Endodermal cell (in vitro differentiated cells): ENCODE measurements at regions not wholly inside any gene's neighbourhood (a gene's known extent, or its start where the extent isn't known, plus 50 kb on each side); places are given as distances from the start of the nearest gene placed in this dataset.

Experiments used
- DNase-seq: peaks from one replicate; pipeline ENCODE4 v3.0.0-alpha.2; 2017
- H3K27ac ChIP-seq: 2 replicates; pipeline ENCODE4 v1.5.1; 2013; ENCODE audit warnings: mild to moderate bottlenecking, low read depth, low read length, moderate library complexity
- H3K27me3 ChIP-seq: 2 replicates; pipeline ENCODE4 v1.6.1; 2013; ENCODE audit warnings: mild to moderate bottlenecking, low read length, moderate library complexity; ENCODE audit not compliant: insufficient read depth, control insufficient read depth, poor library complexity, severe bottlenecking
- H3K36me3 ChIP-seq: 2 replicates; pipeline ENCODE4 v1.7.0; 2013; ENCODE audit warnings: mild to moderate bottlenecking, low read length, moderate library complexity; ENCODE audit not compliant: control insufficient read depth, insufficient read depth
- H3K4me1 ChIP-seq: one replicate; pipeline ENCODE4 v1.7.0; 2013; ENCODE audit warnings: low read length; ENCODE audit not compliant: control insufficient read depth, insufficient read depth
- H3K4me3 ChIP-seq: 2 replicates; pipeline ENCODE4 v1.5.1; 2013; ENCODE audit warnings: mild to moderate bottlenecking, low read length, moderate library complexity
- H3K9ac ChIP-seq: 2 replicates; pipeline ENCODE4 v1.6.1; 2013; ENCODE audit warnings: mild to moderate bottlenecking, low read length, moderate library complexity; ENCODE audit not compliant: poor library complexity, severe bottlenecking; ENCODE audit errors: extremely low read depth
- H3K9me3 ChIP-seq: 2 replicates; pipeline ENCODE4 v1.6.1; 2013; ENCODE audit warnings: mild to moderate bottlenecking, low read length, moderate library complexity; ENCODE audit not compliant: control insufficient read depth
- H3K27ac Mint-ChIP-seq: 2 replicates; pipeline ENCODE4 v1.8.0; 2020; ENCODE audit warnings: mixed read lengths
- H3K27me3 Mint-ChIP-seq: 2 replicates; pipeline ENCODE4 v1.8.0; 2021; ENCODE audit warnings: mild to moderate bottlenecking, mixed read lengths; ENCODE audit not compliant: insufficient read depth
- H3K36me3 Mint-ChIP-seq: 2 replicates; pipeline ENCODE4 v1.8.0; 2020; ENCODE audit warnings: low read depth, mixed read lengths
- H3K4me1 Mint-ChIP-seq: 2 replicates; pipeline ENCODE4 v1.8.0; 2020; ENCODE audit warnings: mixed read lengths
- H3K4me3 Mint-ChIP-seq: 2 replicates; pipeline ENCODE4 v1.8.0; 2020; ENCODE audit warnings: mild to moderate bottlenecking, moderate library complexity, mixed read lengths
- H3K9me3 Mint-ChIP-seq: 2 replicates; pipeline ENCODE4 v1.8.0; 2020; ENCODE audit warnings: mild to moderate bottlenecking, mixed read lengths
- WGBS, 2 experiments: methylation state at CpG; one replicate each; pipeline versions ENCODE4 v1.1.5 to v1.1.7; 2013; ENCODE audit warnings: missing lambda C conversion rate in 2 of 2, mixed read lengths in 1 of 2; ENCODE audit not compliant: insufficient coverage in 1 of 2, insufficient read length in 1 of 2; 5-methylcytosine and 5-hydroxymethylcytosine counted together
- TF ChIP-seq, protein P1 (sequence below): fragments of 200-600 bp; sonication (generic); conservative IDR thresholded peaks from 2 replicates; pipeline ENCODE4 v1.5.0; 2021; ENCODE audit warnings: antibody characterized with exemption, mild to moderate bottlenecking

- H3K27me3 ChIP-seq = no peaks in the 10 kb centered on the region
- no peak overlapping the region for H3K9ac ChIP-seq
- Mint-ChIP-seq H3K4me3 (no peak overlapping the region), H3K9me3 (no peaks in the 10 kb centered on the region), H3K27ac (no peak overlapping the region), H3K27me3 (no peaks in the 10 kb centered on the region), H3K4me1 (peaks cover 7% of the 10 kb centered on the region), H3K36me3 (no peaks in the 10 kb centered on the region)
- DNase-seq = no peak
- peak overlapping the region; percentile 26 for H3K27ac ChIP-seq
- H3K36me3 ChIP-seq = no peaks in the 10 kb centered on the region
- H3K9me3 ChIP-seq = no peaks in the 10 kb centered on the region
- TF ChIP-seq, protein P1, sequence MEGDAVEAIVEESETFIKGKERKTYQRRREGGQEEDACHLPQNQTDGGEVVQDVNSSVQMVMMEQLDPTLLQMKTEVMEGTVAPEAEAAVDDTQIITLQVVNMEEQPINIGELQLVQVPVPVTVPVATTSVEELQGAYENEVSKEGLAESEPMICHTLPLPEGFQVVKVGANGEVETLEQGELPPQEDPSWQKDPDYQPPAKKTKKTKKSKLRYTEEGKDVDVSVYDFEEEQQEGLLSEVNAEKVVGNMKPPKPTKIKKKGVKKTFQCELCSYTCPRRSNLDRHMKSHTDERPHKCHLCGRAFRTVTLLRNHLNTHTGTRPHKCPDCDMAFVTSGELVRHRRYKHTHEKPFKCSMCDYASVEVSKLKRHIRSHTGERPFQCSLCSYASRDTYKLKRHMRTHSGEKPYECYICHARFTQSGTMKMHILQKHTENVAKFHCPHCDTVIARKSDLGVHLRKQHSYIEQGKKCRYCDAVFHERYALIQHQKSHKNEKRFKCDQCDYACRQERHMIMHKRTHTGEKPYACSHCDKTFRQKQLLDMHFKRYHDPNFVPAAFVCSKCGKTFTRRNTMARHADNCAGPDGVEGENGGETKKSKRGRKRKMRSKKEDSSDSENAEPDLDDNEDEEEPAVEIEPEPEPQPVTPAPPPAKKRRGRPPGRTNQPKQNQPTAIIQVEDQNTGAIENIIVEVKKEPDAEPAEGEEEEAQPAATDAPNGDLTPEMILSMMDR = no peak
- peaks cover 3% of the 10 kb centered on the region for H3K4me1 ChIP-seq
- no peak overlapping the region for H3K4me3 ChIP-seq
- WGBS, 2 experiments = 81 to 100% methylated on average over 2 to 5 of the region's 5 CpGs
These were observed 50.6 kb upstream of the SLC7A14 start for GRCh38 chr3:170636400-170636973.
